Upper lobe of left lung (tissue), 4 donors: ENCODE measurements at regions not wholly inside any gene's neighbourhood (a gene's known extent, or its start where the extent isn't known, plus 50 kb on each side); places are given as distances from the start of the nearest gene placed in this dataset.

Experiments used
- POLR2A ChIP-seq, 4 donors: fragments of 450-650 bp; IDR thresholded peaks; one replicate each; pipeline ENCODE4 v1.5.1; 2016 to 2017; ENCODE audit warnings: antibody characterized with exemption in 4 of 4, mild to moderate bottlenecking in 2 of 4
- TF ChIP-seq, protein P1 (sequence below), 6 experiments: fragments of 450-650 bp in 4 of 6; fragments of 200-600 bp in 2 of 6; sonication (generic) in 2 of 6; IDR thresholded peaks; one replicate each; pipeline ENCODE4 v1.5.1; 2016 to 2019; ENCODE audit warnings: antibody characterized with exemption in 6 of 6

DNA sequence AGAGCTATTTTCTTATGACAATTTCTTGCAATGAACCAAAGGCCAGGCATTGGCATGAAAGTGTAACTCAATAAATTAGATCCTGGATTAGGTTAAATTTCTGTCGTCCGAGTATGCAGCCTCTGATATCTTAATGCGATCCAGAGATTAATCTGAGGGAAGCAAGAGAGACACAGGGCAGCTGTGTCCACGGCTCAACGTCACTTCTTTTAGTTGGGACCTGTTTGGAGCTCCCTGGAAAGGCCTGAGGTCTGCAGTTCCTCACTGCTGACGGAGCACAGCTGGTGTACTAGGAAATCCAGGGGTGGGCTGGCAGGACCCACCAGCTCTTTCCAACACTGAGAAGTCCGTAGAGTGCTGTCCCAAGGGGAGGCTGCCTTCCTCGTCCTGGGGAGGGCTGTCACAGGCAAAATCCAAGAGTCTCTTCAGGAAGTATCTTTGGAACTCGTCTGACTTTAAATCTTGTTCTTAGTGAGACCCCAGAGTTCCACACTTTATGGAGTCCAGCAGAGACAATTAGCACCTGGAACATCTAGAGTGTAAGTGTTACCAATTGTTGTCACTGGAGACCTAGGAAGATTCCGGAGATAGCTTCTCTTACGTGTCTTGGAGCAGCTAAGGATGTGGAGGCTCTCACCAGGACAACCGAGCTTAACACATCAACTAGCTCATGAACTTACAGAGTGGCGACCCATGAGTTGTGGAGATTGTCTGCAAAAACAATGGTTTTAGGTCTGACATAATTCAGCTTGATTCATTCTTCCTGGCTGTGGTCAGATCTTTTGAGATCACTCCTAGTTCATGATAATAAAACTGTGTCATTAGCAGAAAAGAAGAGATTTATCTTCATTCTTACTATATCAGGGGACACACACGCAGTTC, 173.7 kb downstream of the ACKR3 start:
- TF ChIP-seq POLR2A (IDR thresholded peaks at IDR 0.05) = no peak
- TF ChIP-seq, protein P1, sequence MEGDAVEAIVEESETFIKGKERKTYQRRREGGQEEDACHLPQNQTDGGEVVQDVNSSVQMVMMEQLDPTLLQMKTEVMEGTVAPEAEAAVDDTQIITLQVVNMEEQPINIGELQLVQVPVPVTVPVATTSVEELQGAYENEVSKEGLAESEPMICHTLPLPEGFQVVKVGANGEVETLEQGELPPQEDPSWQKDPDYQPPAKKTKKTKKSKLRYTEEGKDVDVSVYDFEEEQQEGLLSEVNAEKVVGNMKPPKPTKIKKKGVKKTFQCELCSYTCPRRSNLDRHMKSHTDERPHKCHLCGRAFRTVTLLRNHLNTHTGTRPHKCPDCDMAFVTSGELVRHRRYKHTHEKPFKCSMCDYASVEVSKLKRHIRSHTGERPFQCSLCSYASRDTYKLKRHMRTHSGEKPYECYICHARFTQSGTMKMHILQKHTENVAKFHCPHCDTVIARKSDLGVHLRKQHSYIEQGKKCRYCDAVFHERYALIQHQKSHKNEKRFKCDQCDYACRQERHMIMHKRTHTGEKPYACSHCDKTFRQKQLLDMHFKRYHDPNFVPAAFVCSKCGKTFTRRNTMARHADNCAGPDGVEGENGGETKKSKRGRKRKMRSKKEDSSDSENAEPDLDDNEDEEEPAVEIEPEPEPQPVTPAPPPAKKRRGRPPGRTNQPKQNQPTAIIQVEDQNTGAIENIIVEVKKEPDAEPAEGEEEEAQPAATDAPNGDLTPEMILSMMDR (IDR thresholded peaks at IDR 0.05) = no peak
